A673 (cell line): ENCODE measurements at regions not wholly inside any gene's neighbourhood (a gene's known extent, or its start where the extent isn't known, plus 50 kb on each side); places are given as distances from the start of the nearest gene placed in this dataset.
A peak's percentile ranks its signal among the peaks of the same experiment; 100 is the strongest.
"Not testable (repeated sequence)": the region's sequence is repeated elsewhere in the genome, so short reads cannot be mapped to it uniquely, and the experiment has no call there.

Source experiments
- BruUV-seq: library from RNA; stranded (reverse); fragments of 400-500 nt; replicated peaks from 2 replicates; lab custom pipeline; 2021; lab: Mats Ljungman, UMichigan
- CTCF ChIA-PET: fragments of 300-600 bp; sonication (Branson Sonifier 250); formaldehyde crosslinking; loops from one replicate; lab custom pipeline; 2022; ENCODE audit warnings: antibody characterized with exemption; lab: Charles Lee
- POLR2A ChIA-PET: fragments of 300-600 bp; sonication (Branson Sonifier 250); formaldehyde crosslinking; loops from one replicate; lab custom pipeline; 2022; ENCODE audit warnings: antibody characterized with exemption; ENCODE audit not compliant: low non-redundant PET; lab: Charles Lee
- DNase-seq: peaks from one replicate; pipeline ENCODE4 v3.0.0-alpha.2; 2015; ENCODE audit warnings: low spot score
- H3K27ac ChIP-seq: fragments of 200-600 bp; sonication (generic); 2 replicates; pipeline ENCODE4 v1.5.1; 2016; ENCODE audit warnings: mixed run types, low read depth, mild to moderate bottlenecking, mixed read lengths, antibody characterized with exemption, low read length; ENCODE audit not compliant: poor library complexity, severe bottlenecking
- H3K27me3 ChIP-seq: fragments of 200-600 bp; sonication (generic); replicated peaks from 2 replicates; pipeline ENCODE4 v1.6.1; 2017; ENCODE audit warnings: mixed run types, low read depth, mild to moderate bottlenecking, mixed read lengths, antibody characterized with exemption, low read length; ENCODE audit not compliant: insufficient read depth, poor library complexity
- H3K36me3 ChIP-seq: fragments of 200-600 bp; sonication (generic); 2 replicates; pipeline ENCODE4 v1.6.1; 2016; ENCODE audit warnings: mixed run types, mild to moderate bottlenecking, mixed read lengths, antibody characterized with exemption, low read length; ENCODE audit not compliant: insufficient read depth, poor library complexity, severe bottlenecking
- H3K4me1 ChIP-seq: fragments of 200-600 bp; sonication (generic); 2 replicates; pipeline ENCODE4 v1.6.1; 2017; ENCODE audit warnings: mixed run types, mild to moderate bottlenecking, mixed read lengths, antibody characterized with exemption, low read length; ENCODE audit not compliant: insufficient read depth, poor library complexity, severe bottlenecking
- H3K4me3 ChIP-seq: fragments of 200-600 bp; sonication (generic); 2 replicates; pipeline ENCODE4 v1.5.1; 2016; ENCODE audit warnings: low read depth, mixed run types, mild to moderate bottlenecking, mixed read lengths, low read length; ENCODE audit not compliant: poor library complexity, severe bottlenecking
- H3K9me3 ChIP-seq: fragments of 200-600 bp; sonication (generic); 2 replicates; pipeline ENCODE4 v1.6.1; 2016; ENCODE audit warnings: mixed run types, low read depth, mild to moderate bottlenecking, mixed read lengths, antibody characterized with exemption, low read length; ENCODE audit not compliant: poor library complexity, severe bottlenecking
- CTCF ChIP-seq: fragments of 300-800, 200-600 bp; sonication (generic); conservative IDR thresholded peaks from 2 replicates; pipeline ENCODE4 v1.5.1; 2017; ENCODE audit warnings: low read depth, mild to moderate bottlenecking, antibody characterized with exemption, low read length, moderate library complexity, mixed read lengths
- EZH2 ChIP-seq: fragments of 200-600 bp; sonication (generic); IDR thresholded peaks from 2 replicates; pipeline ENCODE4 v1.6.1; 2017; ENCODE audit warnings: borderline replicate concordance, low read depth, mild to moderate bottlenecking, mixed read lengths, antibody characterized with exemption, low read length; ENCODE audit not compliant: poor library complexity, severe bottlenecking
- intact Hi-C: fragments of 100-400 bp; cut with micrococcal nuclease; formaldehyde crosslinking; loops from one replicate; pipeline ENCODE4 v1.10.0; 2022; ENCODE audit not compliant: unreplicated experiment

- no peaks in the 10 kb centered on the region for H3K36me3 ChIP-seq
- CTCF ChIA-PET, result no interaction called here
- POLR2A ChIA-PET, result no interaction called here
- H3K4me3 ChIP-seq, result no peak overlapping the region
- peaks cover 31% of the 10 kb centered on the region for H3K27me3 ChIP-seq
- H3K9me3 ChIP-seq, result no peaks in the 10 kb centered on the region
- intact Hi-C loops, result no loop called here
- DNase-seq, result peak; percentile 5
- H3K4me1 ChIP-seq, result no peaks in the 10 kb centered on the region
- no TSS peak for BruUV-seq
- no peak overlapping the region for H3K27ac ChIP-seq
- TF ChIP-seq EZH2 (no peak), CTCF (no peak)
Observed at GRCh38 chr7:27442455-27442854, 199.9 kb downstream of the EVX1 start.

DNA sequence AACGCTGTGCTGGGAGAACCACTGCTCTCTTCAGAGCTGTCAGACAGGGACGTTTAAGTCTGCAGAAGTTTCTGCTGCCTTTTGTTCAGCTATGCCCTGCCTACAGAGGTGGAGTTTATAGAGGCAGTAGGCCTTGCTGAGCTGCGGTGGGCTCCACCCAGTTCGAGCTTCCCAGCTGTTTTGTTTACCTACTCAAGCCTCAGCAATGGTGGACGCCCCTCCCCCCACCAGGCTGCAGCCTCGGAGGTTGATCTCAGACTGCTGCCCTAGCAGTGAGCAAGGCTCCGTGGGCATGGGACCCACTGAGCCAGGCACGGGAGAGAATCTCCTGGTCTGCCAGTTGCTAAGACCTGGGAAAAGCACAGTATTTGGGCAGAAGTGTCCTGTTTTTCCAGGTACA lies 206.4 kb downstream of the EVX1 start:
- CTCF ChIA-PET, DNase-seq: not testable (repeated sequence)

DNA sequence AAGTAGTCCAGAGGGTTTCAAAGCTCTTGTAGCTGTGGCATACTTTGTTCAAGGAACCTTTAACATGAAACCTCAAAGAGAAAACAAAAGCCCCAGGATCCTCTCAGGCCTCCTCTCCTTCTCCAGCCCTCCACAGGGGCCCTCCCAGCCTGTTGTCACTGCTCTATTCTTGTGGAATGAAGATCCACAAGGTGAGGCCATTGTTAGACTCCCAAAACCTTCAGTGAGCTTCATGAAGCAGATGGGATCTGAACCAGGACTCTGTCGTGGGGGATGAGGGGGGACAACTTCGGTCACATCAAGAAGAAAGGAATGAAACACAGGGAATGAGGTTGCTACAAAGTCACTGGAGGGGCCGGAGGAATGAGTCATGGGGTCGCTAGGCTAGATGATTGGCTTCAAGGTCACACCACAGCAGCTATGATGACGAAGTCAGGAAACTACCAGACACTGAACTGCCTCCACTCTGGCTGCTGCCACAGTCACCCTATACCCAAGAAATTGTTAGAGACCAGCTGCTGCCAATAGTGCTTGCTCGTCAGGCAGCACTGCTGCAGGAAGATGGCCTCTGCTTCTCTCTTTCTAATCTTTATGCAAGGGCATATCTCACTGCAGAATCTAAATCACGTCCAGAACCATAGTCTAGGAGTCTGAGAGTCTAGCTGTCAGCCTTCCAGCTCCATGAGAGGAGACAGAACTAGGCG lies 208.8 kb downstream of the HIBADH start:
- H3K27me3 ChIP-seq, result peaks cover 22% of the 10 kb centered on the region
- BruUV-seq, result no TSS peak
- no peak for DNase-seq
- TF ChIP-seq CTCF, result no peak
- no peak for TF ChIP-seq EZH2
- H3K4me1 ChIP-seq, result no peaks in the 10 kb centered on the region
- no peaks in the 10 kb centered on the region for H3K9me3 ChIP-seq
- H3K36me3 ChIP-seq, result no peaks in the 10 kb centered on the region
- no peak overlapping the region for H3K27ac ChIP-seq
- ChIA-PET POLR2A (no interaction called here), CTCF (interaction anchor here (0.5 kb wide), 1 partner anchor 31 kb away, joined by 3 read pairs; no protein-coding TSS in a partner anchor)
- intact Hi-C loops, result no loop called here
- no peak overlapping the region for H3K4me3 ChIP-seq

More for the DNA sequence above, 206.4 kb downstream of the EVX1 start:
- peaks cover 32% of the 10 kb centered on the region for H3K27me3 ChIP-seq
- H3K4me1 ChIP-seq, intact Hi-C loops, H3K9me3 ChIP-seq, H3K4me3 ChIP-seq, H3K27ac ChIP-seq, BruUV-seq, POLR2A ChIA-PET, H3K36me3 ChIP-seq: not testable (repeated sequence)

GRCh38 chr7:27457120-27457519 lies 205.6 kb downstream of the HIBADH start:
- H3K4me1 ChIP-seq, CTCF ChIA-PET, POLR2A ChIA-PET, H3K27ac ChIP-seq, H3K9me3 ChIP-seq, H3K36me3 ChIP-seq, H3K4me3 ChIP-seq, DNase-seq, intact Hi-C loops, BruUV-seq: not testable (repeated sequence)
- peaks cover 14% of the 10 kb centered on the region for H3K27me3 ChIP-seq

DNA sequence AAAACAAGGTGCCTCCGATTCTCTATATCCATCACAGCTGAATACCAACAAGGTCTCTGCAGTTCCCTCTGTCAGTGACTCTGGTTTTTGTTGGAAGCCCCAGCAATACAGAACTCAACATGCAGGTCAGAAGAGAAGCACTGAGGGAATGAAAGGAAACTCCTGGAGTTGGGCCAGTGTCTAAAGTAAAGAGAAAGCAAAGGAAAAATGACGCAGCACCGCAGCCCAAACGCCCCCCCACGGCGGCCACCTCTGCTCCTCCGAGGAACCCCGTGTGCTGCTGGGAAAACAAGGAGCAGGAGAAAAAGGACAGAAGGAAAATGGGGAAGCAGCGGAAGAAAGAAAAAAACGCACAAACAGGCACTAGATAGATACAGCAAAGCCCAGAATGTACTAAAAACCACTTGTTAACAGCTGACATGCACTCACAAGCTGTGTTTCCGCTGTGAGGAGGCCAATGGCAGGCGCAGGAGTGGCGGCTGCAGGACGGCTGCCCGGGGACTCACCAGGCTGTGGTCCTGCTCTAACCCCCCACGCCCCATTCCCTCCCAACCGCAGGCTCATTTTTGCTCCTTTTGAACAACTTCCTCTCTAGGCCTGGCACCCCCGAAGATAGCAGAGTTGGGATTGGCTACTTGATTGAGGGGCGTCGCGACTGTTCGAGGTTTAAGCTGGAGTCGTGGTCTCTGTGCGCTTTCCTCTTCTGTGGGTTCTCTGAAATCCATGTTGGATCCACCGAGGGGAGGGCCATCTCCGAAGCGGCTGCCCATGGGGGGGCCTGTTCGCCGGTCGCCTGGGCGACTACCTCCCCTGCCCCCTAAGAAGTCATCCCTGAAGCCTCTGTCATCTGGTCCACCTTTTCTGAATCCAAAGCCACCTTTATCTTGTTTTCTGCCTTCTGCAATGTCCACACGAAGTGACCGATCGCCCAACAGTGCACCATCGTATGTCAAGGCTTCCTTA lies 204.8 kb downstream of the HIBADH start:
- H3K4me3 ChIP-seq, intact Hi-C loops, H3K36me3 ChIP-seq, POLR2A ChIA-PET, H3K9me3 ChIP-seq, DNase-seq, CTCF ChIA-PET, H3K4me1 ChIP-seq, H3K27ac ChIP-seq, BruUV-seq: not testable (repeated sequence)
- H3K27me3 ChIP-seq, result peaks cover 14% of the 10 kb centered on the region
